ENCODE measurements at regions not wholly inside any gene's neighbourhood (a gene's known extent, or its start where the extent isn't known, plus 50 kb on each side); places are given as distances from the start of the nearest gene placed in this dataset.

- no peak for DNase-seq
These were observed 56.0 kb downstream of the PLK2 start for GRCh38 chr5:58403822-58404433.

DNA sequence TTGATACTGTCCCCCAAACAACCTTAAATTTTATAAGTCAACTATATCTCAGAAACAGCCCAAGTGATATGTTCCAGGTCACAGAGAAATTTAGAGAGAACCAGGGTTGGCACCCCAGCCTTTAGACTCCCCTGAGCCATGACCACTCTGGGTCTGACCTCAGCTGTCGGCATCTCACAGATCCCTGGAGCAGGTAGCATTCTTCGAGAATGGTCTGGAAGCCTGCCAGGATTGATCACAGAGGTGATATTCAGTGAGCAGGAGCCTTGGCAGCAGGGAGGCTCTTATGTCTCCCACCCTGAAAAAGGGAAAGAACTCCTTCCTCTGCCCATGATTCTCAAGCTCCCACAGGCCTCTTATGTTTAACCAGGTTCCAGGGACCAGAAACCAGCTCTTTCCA is 58.2 kb downstream of the PLK2 start:
- no peak for DNase-seq

GRCh38 chr5:58400737-58401136 is 59.1 kb downstream of the PLK2 start:
- DNase-seq = no peak

DNA sequence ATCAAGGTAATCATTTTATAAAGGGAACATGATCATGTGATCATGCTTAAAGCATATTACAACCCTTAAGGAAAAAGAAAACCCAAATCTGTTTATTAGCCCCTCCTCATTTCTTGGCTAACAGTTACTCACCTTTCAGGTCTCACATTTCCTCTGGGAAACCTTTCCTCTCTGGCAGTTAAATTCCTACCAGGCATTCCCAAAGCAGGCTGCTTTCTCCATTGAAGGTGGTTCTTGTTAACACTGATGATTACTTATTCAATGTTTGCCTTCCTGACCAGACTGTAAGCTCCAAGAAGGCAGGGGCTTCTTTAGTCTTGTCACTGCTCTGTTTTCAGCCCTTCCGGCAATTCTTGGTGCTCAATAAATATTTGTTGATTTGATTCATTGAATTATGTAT is 59.9 kb downstream of the PLK2 start:
- no peak for DNase-seq

- no peak for DNase-seq
These were observed 65.5 kb downstream of the PLK2 start for GRCh38 chr5:58394339-58394738.

GRCh38 chr5:58393716-58394115 is 66.2 kb downstream of the PLK2 start:
- DNase-seq = no peak

DNA sequence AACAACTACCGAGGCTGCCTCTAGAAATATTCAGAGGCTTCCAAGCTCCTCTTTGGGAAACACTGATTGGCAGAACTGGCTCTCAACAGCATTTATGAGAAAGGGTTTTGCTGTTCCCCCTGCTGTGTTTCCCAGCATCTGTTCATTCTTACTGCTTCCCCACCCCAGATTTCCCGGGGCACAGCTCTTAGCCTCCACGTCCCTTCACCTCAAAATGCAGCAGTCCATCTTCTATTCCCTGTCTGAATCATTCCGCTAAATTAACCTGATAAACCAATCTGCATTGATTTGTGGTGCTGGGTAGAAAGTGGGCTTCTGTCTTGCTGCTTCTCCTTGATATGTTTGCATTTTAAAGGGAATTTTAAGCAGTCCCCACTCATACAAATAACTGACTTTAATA is 67.4 kb downstream of the PLK2 start:
- no peak for DNase-seq

- DNase-seq = no peak
These were observed 76.4 kb downstream of the PLK2 start for GRCh38 chr5:58383448-58383847.

GRCh38 chr5:58382131-58382534 is 77.8 kb downstream of the PLK2 start:
- no peak for DNase-seq

DNA sequence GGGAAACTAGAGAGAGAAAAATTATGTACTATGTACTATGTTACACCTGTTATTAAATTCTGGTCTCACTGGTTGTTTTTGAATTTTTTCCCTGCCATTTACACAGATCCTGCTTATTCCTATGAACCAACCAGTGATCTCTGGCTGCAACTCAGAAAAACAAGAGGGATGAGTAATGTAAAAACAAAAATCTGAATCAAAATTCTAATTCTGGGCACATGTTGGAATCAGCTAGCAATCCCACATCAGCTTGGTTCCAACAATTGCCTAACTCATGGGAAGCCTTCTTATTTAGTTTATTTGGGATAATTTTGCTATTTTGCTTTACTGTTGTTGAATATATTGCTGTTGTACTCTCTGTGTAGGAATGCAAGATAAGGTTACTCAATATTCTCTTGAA is 78.3 kb downstream of the PLK2 start:
- no peak for DNase-seq

DNA sequence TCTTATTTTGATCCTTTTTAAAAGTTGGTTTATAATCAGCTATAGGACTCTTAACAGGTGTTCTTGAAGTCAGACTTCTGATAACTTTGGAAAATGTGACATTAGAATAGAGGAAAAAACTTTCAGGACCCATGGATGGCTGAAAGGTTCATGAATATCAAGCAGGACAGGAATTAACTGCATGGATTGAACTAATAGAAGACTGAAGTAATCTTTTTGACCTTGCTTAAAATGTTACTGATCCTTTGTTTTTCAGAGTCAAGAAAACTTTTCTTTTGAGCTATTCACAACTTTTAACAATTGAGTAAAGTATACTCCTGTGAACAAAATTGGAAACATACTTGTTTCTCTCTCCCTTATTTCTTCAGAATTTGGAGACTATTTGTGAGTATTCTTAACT is 79.2 kb downstream of the PLK2 start:
- DNase-seq = no peak

DNA sequence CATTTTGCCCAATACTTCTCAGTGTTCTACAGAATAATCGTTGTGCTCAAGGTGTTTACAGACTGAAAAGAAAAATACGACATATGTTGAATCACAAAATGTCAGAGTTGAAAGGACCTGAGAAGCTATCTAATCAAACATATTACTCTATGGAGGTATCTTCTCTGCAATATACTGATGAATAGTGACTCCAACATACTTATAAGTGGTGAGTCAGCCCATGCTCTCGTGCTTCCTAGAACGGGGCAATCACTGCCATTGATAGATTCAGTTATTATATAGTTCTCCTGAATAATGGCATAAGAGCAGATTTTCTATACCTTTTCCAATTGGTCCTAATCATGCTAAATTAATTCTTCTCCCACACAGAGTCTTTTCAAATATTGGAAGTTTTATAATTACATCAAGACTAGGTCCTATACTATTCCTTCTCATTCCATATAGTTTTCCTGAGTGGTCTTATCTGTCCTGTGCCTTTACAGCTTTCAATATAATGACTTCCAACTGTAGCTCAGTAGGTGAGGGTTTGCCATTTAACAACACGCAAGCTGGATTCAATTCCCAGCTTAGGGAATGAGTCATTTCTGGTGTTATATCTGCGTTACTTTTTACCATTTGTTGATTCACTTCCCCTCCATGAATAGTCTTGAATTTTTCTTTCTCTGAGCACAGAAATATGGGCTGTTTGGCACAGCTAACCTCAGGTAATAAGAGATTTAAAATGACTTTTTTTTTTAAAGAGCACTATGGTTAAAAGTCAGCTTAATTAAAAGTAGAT is 81.1 kb downstream of the PLK2 start:
- no peak for DNase-seq

GRCh38 chr5:58370606-58371005 is 89.3 kb downstream of the PLK2 start:
- no peak for DNase-seq

DNA sequence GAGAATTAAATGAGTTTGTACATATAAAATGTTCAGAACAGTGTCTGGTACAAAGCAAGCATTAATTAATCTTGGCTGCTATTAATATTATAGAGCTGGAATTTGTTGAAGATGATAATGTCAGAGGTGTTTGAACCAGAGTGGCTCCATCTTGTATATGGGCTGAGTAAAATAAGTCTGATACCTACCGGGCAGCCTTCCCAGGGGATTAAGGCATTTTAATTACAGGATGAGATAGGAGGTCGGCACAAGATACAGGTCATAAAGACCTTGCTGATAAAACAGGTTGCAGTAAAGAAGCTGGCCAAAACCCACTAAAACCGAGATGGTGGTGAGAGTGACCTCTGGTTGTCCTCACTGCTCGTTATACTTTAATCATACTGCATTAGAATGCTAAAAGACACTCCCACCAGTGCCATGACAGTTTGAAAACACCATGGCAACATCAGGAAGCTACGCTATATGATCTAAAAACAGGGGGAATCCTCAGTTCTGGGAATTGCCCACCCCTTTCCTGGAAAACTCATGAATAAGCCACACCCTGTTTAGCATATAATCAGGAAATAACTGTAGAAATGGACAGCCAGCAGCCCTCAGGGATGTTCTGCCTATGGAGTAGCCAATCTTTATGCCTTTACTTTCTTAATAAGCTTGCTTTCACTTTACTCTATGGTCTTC is 90.2 kb downstream of the PLK2 start:
- DNase-seq = no peak

GRCh38 chr5:58366461-58366860 is 93.4 kb downstream of the PLK2 start:
- no peak for DNase-seq

DNA sequence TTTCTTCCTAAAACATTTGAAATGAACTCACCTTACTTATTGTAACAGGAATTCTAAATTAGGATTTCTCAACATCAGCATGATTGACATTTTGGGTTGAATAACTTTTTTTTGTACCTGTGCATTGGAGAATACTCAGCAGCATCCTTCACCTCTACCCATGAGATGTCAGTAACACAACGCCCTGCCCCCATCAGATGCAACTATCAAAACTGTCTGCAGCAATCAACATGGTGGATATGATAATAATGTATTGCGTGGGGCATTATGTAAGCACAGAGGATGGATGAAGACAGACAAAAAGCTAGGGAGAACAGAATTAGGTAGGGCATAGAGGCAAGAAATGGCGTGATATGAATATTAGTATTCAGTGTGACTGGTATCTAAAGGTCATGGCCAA is 94.1 kb downstream of the PLK2 start:
- no peak for DNase-seq

GRCh38 chr5:58363461-58364249 is 96.2 kb downstream of the PLK2 start:
- no peak for DNase-seq

GRCh38 chr5:58362135-58362534 is 97.8 kb downstream of the PLK2 start:
- no peak for DNase-seq

DNA sequence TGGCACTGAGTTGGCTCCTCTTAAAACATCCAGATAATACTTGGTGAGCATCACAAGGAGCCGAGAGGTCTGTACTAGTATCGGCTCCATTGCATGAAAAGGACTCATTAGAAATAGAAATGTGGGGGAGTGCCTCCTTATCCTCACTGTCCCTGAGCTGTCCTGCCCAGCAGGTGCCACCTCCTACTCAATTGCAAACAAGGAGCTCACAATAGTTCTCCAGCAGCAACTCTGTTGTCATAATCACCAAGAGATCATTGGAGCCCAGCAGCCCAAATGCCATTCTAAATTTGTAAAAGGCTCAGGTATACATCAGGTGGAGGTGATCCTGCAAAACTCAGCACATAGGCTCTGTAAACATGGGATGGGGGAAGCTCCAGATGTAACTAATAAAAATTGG is 99.1 kb downstream of the PLK2 start:
- DNase-seq = no peak

- DNase-seq = no peak
These were observed 99.9 kb downstream of the PLK2 start for GRCh38 chr5:58359981-58360380.

- DNase-seq = no peak
These were observed 101.2 kb downstream of the PLK2 start for GRCh38 chr5:58358501-58359178.

DNA sequence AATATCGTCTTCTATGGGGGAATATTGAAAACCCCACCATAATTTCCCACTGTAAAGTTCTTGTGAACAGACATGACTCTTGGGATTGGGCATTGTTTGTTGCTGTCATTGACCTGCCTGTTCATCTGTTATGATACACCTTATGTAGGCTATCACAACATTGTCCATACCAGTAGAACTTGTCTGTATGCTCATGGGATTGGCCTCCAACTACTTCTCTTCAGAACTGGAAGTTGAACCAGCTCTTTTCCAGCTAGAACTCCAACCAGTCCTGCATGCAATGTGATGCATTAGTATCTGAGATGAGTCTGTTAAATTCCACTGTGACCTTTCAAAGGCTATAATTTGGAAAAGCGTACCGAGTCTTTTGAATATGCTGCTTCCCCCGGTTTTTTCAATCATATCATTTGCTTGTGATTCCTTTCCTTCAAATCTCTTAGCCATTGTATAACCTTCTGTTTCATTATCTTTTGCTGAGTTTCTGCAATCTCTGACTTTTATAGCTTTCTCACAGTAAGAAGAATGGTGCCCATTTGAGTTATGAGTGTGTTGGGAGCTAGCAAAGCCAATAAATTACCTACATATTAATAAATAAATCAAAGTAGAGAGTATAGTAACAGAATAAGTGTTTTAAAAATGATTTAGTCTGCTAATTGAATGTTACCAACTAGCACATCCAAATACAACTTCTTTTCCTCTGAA is 101.9 kb downstream of the PLK2 start:
- no peak for DNase-seq

Data from NCI-H2029 (cell line).